Activated T-cell treated with anti-CD3 and anti-CD28 coated beads, Interleukin-2, amount 50 U/mL, for 24 hours (primary cell): ENCODE measurements at regions not wholly inside any gene's neighbourhood (a gene's known extent, or its start where the extent isn't known, plus 50 kb on each side); places are given as distances from the start of the nearest gene placed in this dataset.

Experiments used
- DNase-seq: peaks from one replicate; pipeline ENCODE4 v3.0.0-alpha.2; 2020
- H3K27ac Mint-ChIP-seq: 2 replicates; pipeline ENCODE4 v1.8.0; 2020; ENCODE audit warnings: mild to moderate bottlenecking, mixed read lengths
- H3K27me3 Mint-ChIP-seq: 2 replicates; pipeline ENCODE4 v1.8.0; 2020; ENCODE audit warnings: mixed read lengths
- H3K36me3 Mint-ChIP-seq: 2 replicates; pipeline ENCODE4 v1.8.0; 2020; ENCODE audit warnings: low read depth, mixed read lengths
- H3K4me1 Mint-ChIP-seq: 2 replicates; pipeline ENCODE4 v1.8.0; 2020; ENCODE audit warnings: low read depth, mixed read lengths
- H3K4me3 Mint-ChIP-seq: 2 replicates; pipeline ENCODE4 v1.8.0; 2020; ENCODE audit warnings: mild to moderate bottlenecking, moderate library complexity, mixed read lengths
- H3K9me3 Mint-ChIP-seq: 2 replicates; pipeline ENCODE4 v1.8.0; 2020; ENCODE audit warnings: mixed read lengths

DNA sequence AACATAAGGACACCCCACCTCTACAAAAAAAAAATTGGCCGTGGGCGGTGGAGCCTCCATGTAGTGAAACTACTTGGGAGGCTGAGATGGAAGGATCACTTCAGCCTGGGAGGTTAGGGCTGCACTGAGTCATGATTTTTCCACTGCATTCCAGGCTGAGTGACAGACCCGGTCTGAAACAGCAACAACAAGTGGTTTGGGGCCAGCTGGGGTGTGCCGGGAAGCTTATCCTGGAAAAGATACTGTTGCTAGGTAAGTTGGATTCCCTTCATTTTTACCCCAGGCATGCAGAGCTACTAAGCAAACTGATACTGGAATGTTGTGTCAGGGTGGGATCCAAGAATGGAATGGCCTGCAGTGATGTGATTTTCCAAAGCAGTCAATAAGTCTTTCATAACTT, 57.0 kb downstream of the XAGE2 start:
- Mint-ChIP-seq H3K4me3 (no peak overlapping the region), H3K4me1 (no peaks in the 10 kb centered on the region), H3K27me3 (peaks cover 60% of the 10 kb centered on the region), H3K9me3 (no peaks in the 10 kb centered on the region), H3K36me3 (no peaks in the 10 kb centered on the region), H3K27ac (no peak overlapping the region)
- DNase-seq: no peak

DNA sequence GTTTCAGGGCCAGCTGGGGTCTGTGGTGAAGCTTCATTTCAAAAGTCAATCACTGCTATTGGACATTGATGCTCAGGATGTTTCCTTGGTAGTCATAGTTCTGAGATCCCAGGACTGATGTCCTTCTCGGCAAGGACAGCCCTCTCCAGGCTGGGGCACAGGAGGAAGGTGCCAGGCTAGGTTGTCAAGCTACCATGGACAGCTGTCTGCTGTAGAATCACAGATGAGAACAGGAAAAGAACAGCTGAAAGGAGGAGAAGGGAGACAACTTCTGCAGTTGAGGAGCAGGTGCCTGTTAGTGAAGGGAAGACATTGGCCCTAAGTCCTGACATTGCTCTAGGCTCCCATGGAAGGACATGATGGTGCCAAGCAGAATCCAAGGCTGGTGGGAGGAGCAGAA, 58.0 kb downstream of the XAGE2 start:
- no peaks in the 10 kb centered on the region for H3K9me3 Mint-ChIP-seq
- no peak overlapping the region for H3K27ac Mint-ChIP-seq
- H3K36me3 Mint-ChIP-seq: no peaks in the 10 kb centered on the region
- no peaks in the 10 kb centered on the region for H3K4me1 Mint-ChIP-seq
- H3K4me3 Mint-ChIP-seq: no peak overlapping the region
- peaks cover 51% of the 10 kb centered on the region for H3K27me3 Mint-ChIP-seq
- DNase-seq: no peak

DNA sequence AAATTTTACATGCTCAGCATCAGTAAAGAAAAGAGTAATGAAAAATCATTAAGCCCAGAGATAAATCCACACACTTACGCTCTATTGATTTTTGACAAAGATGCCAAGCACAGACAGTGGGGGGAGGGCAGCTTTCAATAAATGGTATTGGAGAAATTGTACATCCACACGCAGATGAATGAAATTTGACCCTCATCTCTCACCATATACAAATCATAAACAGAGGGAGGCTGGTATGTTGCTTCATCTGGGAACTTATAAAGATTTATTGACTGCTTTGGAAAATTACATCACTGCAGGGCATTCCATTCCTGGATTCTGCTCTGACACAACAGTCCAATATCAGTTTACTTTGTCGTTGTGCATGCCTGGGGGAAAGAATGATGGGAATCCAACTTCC, 58.4 kb upstream of the XAGE1A start:
- no peak for DNase-seq
- Mint-ChIP-seq H3K9me3 (no peaks in the 10 kb centered on the region), H3K27me3 (peaks cover 64% of the 10 kb centered on the region), H3K4me1 (no peaks in the 10 kb centered on the region), H3K4me3 (no peak overlapping the region), H3K36me3 (no peaks in the 10 kb centered on the region), H3K27ac (no peak overlapping the region)
